ENCODE measurements at regions not wholly inside any gene's neighbourhood (a gene's known extent, or its start where the extent isn't known, plus 50 kb on each side); places are given as distances from the start of the nearest gene placed in this dataset.

DNA sequence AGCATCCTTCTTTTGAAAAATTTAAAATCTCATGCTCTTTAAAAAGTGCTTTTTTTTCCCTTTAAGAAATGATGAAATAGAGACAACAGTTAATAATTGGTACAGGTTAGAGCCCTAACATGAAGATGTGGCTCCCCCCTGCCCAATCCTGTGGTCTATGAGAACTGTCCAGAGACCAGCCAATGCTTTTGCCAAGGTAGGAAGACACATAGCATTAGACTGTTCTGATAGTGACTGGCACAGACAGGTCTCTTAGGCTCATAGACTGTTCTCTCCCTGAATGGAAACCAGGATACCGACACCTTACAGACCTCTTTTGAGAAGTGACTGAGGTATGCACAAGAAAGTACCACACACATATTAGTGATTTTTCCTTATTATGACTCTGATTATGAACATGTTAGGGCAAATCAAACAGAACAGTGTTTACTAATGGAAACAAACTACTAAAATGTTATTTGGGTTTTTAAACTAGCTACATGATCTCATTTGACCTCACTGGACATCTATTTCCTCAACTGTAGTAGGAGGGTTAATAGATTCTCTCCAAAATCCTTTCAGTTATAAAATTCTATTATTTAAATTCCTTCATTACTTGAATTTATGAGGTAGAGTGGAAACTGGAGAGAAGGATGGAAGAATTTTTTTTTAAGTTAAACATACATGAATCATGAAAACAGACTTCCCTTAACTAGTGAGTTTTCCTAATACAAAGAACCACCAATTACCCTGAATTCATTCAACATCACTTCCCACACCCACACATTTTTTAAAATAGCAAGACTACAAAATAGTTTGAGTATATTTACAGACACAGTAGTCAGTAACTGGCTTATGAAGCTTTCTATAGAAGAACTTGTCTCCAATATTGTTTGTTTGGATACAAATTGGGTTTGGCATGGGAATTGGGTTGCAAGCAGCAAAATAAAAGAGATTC lies 120.4 kb downstream of the OGFRL1 start:
- dilution Hi-C loops (cut with MboI; ENCODE audit: extremely low pct_ligation_motif_present, low sequenced_read_pairs), result no loop called here
- Histone ChIP-seq H3K4me2 (ENCODE audit: insufficient read depth, low read length) (no peak overlapping the region), H3K9ac (replicated peaks; ENCODE audit: extremely low read depth, insufficient read depth, low read length) (no peak overlapping the region), H3K27ac (ENCODE audit: insufficient read depth, low read depth, low read length) (no peak overlapping the region), H2AFZ (ENCODE audit: low read depth, low read length) (no peak overlapping the region), H3K27me3 (ENCODE audit: control insufficient read depth in 2 of 2, insufficient read depth in 2 of 2, low read length in 2 of 2) (no peaks in the 10 kb centered on the region), H4K20me1 (replicated peaks; ENCODE audit: control insufficient read depth, extremely low read depth, insufficient read depth, low read length) (no peaks in the 10 kb centered on the region), H3K4me1 (ENCODE audit: control insufficient read depth, extremely low read depth, insufficient read depth, low read length) (peaks cover 68% of the 10 kb centered on the region), H3K9me1 (replicated peaks; ENCODE audit: control insufficient read depth, extremely low read depth, insufficient read depth, low read length) (no peaks in the 10 kb centered on the region), H3K36me3 (ENCODE audit: control insufficient read depth in 2 of 2, extremely low read depth in 1 of 2, insufficient read depth in 2 of 2, low read length in 2 of 2) (peaks cover 5% of the 10 kb centered on the region in 2 experiments), H3K9me3 (replicated peaks; ENCODE audit: control insufficient read depth, insufficient read depth, low read length) (no peaks in the 10 kb centered on the region), H3K79me2 (ENCODE audit: control insufficient read depth, insufficient read depth, low read length) (peaks cover 50% of the 10 kb centered on the region), H3K4me3 (replicated peaks in 1 of 3; ENCODE audit: insufficient read depth in 1 of 3, low read depth in 1 of 3, low read length in 3 of 3) (no peak overlapping the region)
- TF ChIP-seq GATA2 (IDR thresholded peaks at IDR 0.05; ENCODE audit: insufficient read depth, insufficient read length, low read depth, low read length) (no peak), CTCF (IDR thresholded peaks at IDR 0.05; ENCODE audit: extremely low read depth in 1 of 2, insufficient read depth in 1 of 2, low read depth in 1 of 2, low read length in 2 of 2) (no peak), EZH2 (IDR thresholded peaks at IDR 0.05; ENCODE audit: borderline replicate concordance, low read depth, low read length, severe bottlenecking) (no peak), FOS (IDR thresholded peaks at IDR 0.05; ENCODE audit: borderline replicate concordance, insufficient read depth, low read length) (no peak), POLR2A (IDR thresholded peaks at IDR 0.05; ENCODE audit: low read depth, low read length) (no peak), POLR2AphosphoS5 (IDR thresholded peaks at IDR 0.05; ENCODE audit: insufficient read depth, low read depth, low read length) (no peak), MYC (IDR thresholded peaks at IDR 0.05; ENCODE audit: low read depth, low read length) (no peak), JUN (IDR thresholded peaks at IDR 0.05; ENCODE audit: borderline replicate concordance, insufficient read depth, insufficient read length, low read depth) (no peak), MAX (IDR thresholded peaks at IDR 0.05; ENCODE audit: insufficient read depth, insufficient read length) (no peak)
- no TSS peak for BruUV-seq (replicated peaks)
- DNase-seq (ENCODE audit: low read depth, low spot score) (no peak), FAIRE-seq (no peak)
- CTCF ChIA-PET, result interaction anchor here (1.6 to 8.4 kb wide), 2 partner anchors 10 to 101 kb away, joined by 4 to 53 read pairs; no protein-coding TSS in a partner anchor
- intact Hi-C loops (cut with micrococcal nuclease), result no loop called here
- POLR2A ChIA-PET, result interaction anchor here (1.5 kb wide), 1 partner anchor 10 kb away, joined by 5 read pairs; no protein-coding TSS in a partner anchor
